NOMO-1 (cell line): ENCODE measurements at regions not wholly inside any gene's neighbourhood (a gene's known extent, or its start where the extent isn't known, plus 50 kb on each side); places are given as distances from the start of the nearest gene placed in this dataset.

Source experiments
- DNase-seq, 2 experiments: peaks; one replicate each; lab custom pipeline; 2025; ENCODE audit not compliant: unreplicated experiment in 2 of 2; lab: John Stamatoyannopoulos, UW

- DNase-seq = no peak
Measured at GRCh38 chr7:42400961-42401360, 164.0 kb upstream of the GLI3 start.

- no peak for DNase-seq
Measured at GRCh38 chr7:42400211-42400772, 163.3 kb upstream of the GLI3 start.

- DNase-seq = no peak
Measured at GRCh38 chr7:42395607-42396006, 158.6 kb upstream of the GLI3 start.

- no peak for DNase-seq
Measured at GRCh38 chr7:42392826-42393225, 155.8 kb upstream of the GLI3 start.

- no peak for DNase-seq
Measured at GRCh38 chr7:42389697-42390096, 152.7 kb upstream of the GLI3 start.

- no peak for DNase-seq
Measured at GRCh38 chr7:42385912-42386311, 148.9 kb upstream of the GLI3 start.

GRCh38 chr7:42381161-42381560 lies 144.2 kb upstream of the GLI3 start:
- no peak for DNase-seq

- no peak for DNase-seq
Measured at GRCh38 chr7:42380401-42380800, 143.4 kb upstream of the GLI3 start.

- DNase-seq = no peak
Measured at GRCh38 chr7:42378149-42378548, 141.1 kb upstream of the GLI3 start.

GRCh38 chr7:42373285-42373684 lies 136.3 kb upstream of the GLI3 start:
- DNase-seq = no peak

- no peak for DNase-seq
Measured at GRCh38 chr7:42372479-42372878, 135.5 kb upstream of the GLI3 start.

GRCh38 chr7:42359946-42360345 lies 122.9 kb upstream of the GLI3 start:
- DNase-seq = no peak

- no peak for DNase-seq
Measured at GRCh38 chr7:42351316-42351935, 114.4 kb upstream of the GLI3 start.

GRCh38 chr7:42350801-42351200 lies 113.8 kb upstream of the GLI3 start:
- no peak for DNase-seq

- DNase-seq = no peak
Measured at GRCh38 chr7:42348631-42349030, 111.6 kb upstream of the GLI3 start.

- no peak for DNase-seq
Measured at GRCh38 chr7:42348071-42348470, 111.1 kb upstream of the GLI3 start.

GRCh38 chr7:42347616-42348015 lies 110.6 kb upstream of the GLI3 start:
- DNase-seq = no peak

GRCh38 chr7:42345478-42346299 lies 108.7 kb upstream of the GLI3 start:
- DNase-seq = no peak

GRCh38 chr7:42344198-42344755 lies 107.3 kb upstream of the GLI3 start:
- DNase-seq = no peak

GRCh38 chr7:42342381-42342780 lies 105.4 kb upstream of the GLI3 start:
- no peak for DNase-seq

- DNase-seq = no peak
Measured at GRCh38 chr7:42340436-42340835, 103.4 kb upstream of the GLI3 start.
